ENCODE measurements at regions not wholly inside any gene's neighbourhood (a gene's known extent, or its start where the extent isn't known, plus 50 kb on each side); places are given as distances from the start of the nearest gene placed in this dataset.

DNA sequence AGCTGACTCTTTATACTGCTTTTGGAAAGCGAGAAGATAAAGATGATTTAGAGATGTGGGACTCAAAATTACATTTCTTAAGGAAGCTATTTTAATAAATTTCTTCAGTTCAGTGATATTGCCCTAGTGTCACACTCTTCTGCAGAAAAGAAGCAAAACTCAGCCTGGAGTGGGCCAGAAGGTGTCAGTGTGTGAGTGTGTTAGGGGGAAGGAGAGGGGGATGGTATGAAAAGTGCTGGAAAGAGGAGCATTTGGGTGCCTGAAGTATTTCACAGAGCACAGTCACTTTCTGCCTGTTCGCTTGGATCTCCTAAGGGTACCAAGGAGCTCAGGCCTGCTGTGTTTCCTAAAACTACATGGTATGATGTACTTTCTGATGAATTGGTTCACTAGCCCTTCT lies 84.5 kb upstream of the FRY start:
- DNase-seq (ENCODE audit: low spot score) (no peak), ATAC-seq (ENCODE audit: low FRiP score) (no peak)
- TF ChIP-seq, protein P1, sequence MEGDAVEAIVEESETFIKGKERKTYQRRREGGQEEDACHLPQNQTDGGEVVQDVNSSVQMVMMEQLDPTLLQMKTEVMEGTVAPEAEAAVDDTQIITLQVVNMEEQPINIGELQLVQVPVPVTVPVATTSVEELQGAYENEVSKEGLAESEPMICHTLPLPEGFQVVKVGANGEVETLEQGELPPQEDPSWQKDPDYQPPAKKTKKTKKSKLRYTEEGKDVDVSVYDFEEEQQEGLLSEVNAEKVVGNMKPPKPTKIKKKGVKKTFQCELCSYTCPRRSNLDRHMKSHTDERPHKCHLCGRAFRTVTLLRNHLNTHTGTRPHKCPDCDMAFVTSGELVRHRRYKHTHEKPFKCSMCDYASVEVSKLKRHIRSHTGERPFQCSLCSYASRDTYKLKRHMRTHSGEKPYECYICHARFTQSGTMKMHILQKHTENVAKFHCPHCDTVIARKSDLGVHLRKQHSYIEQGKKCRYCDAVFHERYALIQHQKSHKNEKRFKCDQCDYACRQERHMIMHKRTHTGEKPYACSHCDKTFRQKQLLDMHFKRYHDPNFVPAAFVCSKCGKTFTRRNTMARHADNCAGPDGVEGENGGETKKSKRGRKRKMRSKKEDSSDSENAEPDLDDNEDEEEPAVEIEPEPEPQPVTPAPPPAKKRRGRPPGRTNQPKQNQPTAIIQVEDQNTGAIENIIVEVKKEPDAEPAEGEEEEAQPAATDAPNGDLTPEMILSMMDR (IDR thresholded peaks at IDR 0.05), result no peak

DNA sequence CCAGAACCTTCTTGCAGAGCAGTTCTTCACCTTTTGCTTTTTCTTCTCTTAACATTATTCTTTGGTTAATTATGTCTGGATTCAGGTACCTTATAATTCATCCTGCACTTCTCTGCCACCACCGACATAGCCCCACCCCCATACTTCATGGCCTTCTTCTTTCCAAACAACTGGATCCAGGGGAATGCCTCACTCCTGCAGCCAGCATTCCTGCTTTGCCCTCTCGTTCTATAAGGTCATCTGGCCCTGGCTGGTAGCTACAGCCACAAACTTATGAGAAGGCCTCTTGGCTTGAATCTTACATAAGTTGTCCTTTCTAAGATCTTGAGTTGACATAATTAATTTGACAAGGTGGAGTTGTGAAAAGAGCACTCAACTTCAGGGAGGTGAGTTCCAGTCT lies 84.1 kb upstream of the FRY start:
- no peak for ATAC-seq (ENCODE audit: low FRiP score)
- TF ChIP-seq, protein P1 (IDR thresholded peaks at IDR 0.05), result no peak
- no peak for DNase-seq (ENCODE audit: low spot score)

DNA sequence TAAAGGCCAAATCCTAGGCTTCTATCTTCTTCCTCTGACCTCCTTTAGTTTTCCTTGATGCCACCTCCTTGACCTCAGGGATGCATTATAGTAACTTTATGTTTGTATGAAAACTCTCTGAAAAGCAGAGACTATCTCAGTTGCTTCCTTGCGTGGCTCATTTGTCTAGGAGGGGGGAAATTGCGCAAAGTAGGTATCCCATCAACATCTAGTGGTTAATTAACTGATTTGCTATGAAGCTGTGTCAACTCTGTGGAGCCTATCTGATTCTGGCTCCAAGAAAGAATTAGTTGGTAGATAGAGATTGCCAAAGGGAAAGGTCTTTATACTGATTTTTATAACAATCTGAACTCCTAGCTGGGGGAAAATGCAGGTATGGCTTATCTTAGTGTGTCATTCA lies 82.1 kb upstream of the FRY start:
- no peak for DNase-seq (ENCODE audit: low spot score)
- TF ChIP-seq, protein P1 (IDR thresholded peaks at IDR 0.05), result no peak
- ATAC-seq (ENCODE audit: low FRiP score), result no peak

DNA sequence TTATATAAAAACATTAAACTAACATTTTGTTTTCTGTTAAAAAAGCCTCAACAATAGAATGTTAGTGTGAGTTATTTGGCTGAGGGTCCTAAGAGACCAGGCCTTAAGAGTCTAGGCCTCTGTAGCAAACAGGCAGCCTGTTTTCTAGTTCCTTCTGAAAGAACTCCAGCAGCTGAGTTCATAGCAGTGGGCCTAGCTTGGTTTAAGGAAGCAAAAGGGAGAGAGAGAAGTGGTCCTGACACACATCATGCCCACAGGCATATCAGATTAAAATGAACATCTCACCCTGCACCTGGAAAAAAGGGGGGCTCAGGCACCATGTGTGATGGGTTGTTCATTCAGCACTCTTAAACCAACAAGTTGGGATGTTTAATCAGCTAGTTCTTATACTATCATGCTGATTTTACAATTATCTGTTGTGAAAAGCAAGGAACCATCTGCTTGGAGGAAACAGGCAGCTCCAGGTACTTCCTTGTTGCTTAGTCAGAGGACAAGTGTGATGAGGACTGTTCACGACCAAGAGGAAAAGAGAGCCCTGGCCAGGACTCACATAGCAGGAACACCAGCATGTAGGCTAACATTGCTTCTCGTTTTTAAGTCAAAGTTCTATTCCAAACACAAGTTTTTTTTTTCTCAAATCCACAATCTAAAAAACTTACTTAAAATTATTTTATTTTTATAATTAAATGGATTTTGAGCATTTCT lies 81.3 kb upstream of the FRY start:
- ATAC-seq (ENCODE audit: low FRiP score), result no peak
- TF ChIP-seq, protein P1 (IDR thresholded peaks at IDR 0.05), result no peak
- DNase-seq (ENCODE audit: low spot score), result no peak

DNA sequence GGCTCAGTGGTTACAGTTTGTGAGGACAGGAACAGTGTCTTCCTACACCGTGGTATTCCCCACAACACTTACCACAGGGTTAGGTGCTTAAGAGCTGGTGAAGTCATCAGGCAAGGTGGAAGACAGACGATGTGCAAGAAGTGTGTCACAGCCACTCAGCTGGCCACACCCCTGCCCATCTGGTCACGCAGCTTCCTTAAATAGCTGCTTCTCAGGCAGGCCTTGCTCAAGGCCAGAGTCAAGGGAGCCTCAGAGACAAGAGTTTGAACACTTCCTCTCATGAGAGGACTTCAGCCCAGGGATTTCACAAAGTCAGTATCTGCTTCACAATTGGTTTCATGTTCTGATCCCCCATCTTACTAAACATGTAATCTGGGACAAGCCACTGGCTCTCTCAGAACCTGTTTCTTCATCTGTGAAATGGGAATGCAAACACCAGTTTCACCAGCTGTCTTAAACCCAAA lies 80.3 kb upstream of the FRY start:
- DNase-seq (ENCODE audit: low spot score) (no peak), ATAC-seq (ENCODE audit: low FRiP score) (peak; percentile 19)
- TF ChIP-seq, protein P1 (IDR thresholded peaks at IDR 0.05), result no peak

DNA sequence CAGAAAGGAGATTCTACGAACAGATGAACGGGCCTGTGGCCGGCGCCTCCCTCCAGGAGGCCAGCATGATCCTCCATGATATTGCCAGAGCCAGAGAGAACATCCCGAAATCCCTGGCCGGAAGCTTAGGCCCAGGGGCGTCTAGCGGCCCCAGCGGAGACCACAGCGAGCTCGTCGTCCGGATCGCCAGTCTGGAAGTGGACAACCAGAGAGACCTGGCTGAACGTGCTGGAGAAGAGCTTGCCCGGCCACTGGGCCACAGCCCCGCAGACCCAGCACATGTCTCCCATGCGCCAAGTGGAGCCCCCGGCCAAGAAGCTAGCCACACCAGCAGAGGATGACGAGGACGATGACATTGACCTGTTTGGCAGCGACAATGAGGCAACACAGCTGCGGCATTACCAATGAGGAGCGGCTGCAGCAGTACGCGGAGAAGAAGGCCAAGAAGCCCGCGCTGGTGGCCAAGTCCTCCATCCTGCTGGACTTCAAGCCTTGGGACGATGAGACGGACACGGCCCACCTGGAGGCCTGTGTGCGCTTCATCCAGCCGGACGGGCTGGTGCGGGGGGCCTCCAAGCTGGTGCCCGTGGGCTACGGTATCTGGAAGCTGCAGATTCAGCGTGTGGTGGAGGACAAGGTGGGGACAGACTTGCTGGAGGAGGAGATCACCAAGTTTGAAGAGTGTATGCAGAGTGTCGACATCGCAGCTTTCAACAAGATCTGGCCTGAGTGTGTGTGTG lies 78.8 kb upstream of the FRY start:
- TF ChIP-seq, protein P1 (IDR thresholded peaks at IDR 0.05), result no peak
- ATAC-seq (ENCODE audit: low FRiP score), result no peak
- DNase-seq (ENCODE audit: low spot score), result no peak

DNA sequence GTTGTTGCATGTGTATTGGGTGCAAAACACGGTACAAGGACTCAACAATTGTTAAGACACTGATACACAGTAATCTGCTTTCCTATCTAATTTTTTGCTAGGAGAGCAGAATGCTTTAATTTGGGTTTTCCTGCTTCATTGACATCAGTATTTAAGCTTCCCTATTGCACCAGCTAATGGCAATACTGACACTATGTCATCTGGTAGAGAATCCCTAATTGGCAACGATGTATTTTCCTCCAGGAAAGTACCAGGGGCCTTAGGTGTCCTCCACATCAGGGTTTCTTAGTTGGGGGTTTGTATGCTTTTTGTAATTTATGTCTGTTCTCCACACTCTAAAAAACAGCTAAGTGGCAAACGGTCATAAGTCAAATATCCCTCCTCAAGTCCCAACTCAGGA lies 76.5 kb upstream of the FRY start:
- TF ChIP-seq, protein P1 (IDR thresholded peaks at IDR 0.05), result no peak
- no peak for ATAC-seq (ENCODE audit: low FRiP score)
- DNase-seq (ENCODE audit: low spot score), result no peak

All from omental fat pad (tissue), 3 donors.